ENCODE measurements at regions not wholly inside any gene's neighbourhood (a gene's known extent, or its start where the extent isn't known, plus 50 kb on each side); places are given as distances from the start of the nearest gene placed in this dataset.

DNA sequence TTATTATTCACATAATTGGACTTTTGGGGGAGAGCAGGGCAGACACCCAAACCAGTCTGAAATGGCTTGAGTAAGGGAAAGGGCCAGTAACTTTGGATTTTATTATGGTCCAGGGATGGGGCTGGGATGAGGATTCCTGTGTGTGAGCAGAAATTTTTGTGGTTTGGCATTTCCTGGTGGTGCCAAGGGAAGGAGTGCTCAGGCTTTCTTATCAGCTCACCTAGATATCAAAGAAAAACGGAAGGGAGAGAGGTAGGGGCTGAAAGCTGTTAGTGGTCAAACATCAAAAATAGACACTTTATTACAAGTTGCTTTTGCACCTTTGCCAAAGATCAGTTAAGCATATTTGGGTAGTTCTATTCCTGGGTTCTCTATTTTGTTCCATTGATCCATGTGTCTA is 128.5 kb upstream of the DIPK2B start:
- TF ChIP-seq, protein P1, sequence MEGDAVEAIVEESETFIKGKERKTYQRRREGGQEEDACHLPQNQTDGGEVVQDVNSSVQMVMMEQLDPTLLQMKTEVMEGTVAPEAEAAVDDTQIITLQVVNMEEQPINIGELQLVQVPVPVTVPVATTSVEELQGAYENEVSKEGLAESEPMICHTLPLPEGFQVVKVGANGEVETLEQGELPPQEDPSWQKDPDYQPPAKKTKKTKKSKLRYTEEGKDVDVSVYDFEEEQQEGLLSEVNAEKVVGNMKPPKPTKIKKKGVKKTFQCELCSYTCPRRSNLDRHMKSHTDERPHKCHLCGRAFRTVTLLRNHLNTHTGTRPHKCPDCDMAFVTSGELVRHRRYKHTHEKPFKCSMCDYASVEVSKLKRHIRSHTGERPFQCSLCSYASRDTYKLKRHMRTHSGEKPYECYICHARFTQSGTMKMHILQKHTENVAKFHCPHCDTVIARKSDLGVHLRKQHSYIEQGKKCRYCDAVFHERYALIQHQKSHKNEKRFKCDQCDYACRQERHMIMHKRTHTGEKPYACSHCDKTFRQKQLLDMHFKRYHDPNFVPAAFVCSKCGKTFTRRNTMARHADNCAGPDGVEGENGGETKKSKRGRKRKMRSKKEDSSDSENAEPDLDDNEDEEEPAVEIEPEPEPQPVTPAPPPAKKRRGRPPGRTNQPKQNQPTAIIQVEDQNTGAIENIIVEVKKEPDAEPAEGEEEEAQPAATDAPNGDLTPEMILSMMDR (IDR thresholded peaks at IDR 0.05; ENCODE audit: low read depth, low read length), result no peak
- TF ChIP-seq POLR2A (IDR thresholded peaks at IDR 0.05; ENCODE audit: extremely low read depth, insufficient read length) (no peak), MYC (IDR thresholded peaks at IDR 0.05; ENCODE audit: low read depth, low read length) (no peak)
- TF ChIP-seq, protein P2, sequence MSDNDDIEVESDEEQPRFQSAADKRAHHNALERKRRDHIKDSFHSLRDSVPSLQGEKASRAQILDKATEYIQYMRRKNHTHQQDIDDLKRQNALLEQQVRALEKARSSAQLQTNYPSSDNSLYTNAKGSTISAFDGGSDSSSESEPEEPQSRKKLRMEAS (IDR thresholded peaks at IDR 0.05; ENCODE audit: low read depth, low read length), result no peak

Data from NB4 (cell line).